Central memory CD8-positive, alpha-beta T cell (primary cell): ENCODE measurements at regions not wholly inside any gene's neighbourhood (a gene's known extent, or its start where the extent isn't known, plus 50 kb on each side); places are given as distances from the start of the nearest gene placed in this dataset.

ENCODE experiments used
- ATAC-seq: fragments of 150-1000 bp; cut with Tn5 transposase; replicated peaks from 2 replicates; pipeline ENCODE4 v1.10.0; 2022; ENCODE audit warnings: mild to moderate bottlenecking, moderate FRiP score, moderate number of reproducible peaks; ENCODE audit not compliant: poor library complexity, severe bottlenecking; ENCODE audit errors: extremely low read depth
- DNase-seq, 2 donors: peaks; one replicate each; pipeline ENCODE4 v3.0.0; 2021; ENCODE audit warnings: low spot score in 2 of 2
- H3K27ac Mint-ChIP-seq: one replicate; pipeline ENCODE4 v1.8.0; 2022; ENCODE audit warnings: low read depth, mild to moderate bottlenecking, moderate library complexity, mixed read lengths
- H3K27me3 Mint-ChIP-seq: one replicate; pipeline ENCODE4 v1.8.0; 2022; ENCODE audit warnings: mixed read lengths
- H3K36me3 Mint-ChIP-seq: one replicate; pipeline ENCODE4 v1.8.0; 2022; ENCODE audit warnings: mild to moderate bottlenecking, moderate library complexity, mixed read lengths; ENCODE audit not compliant: insufficient read depth
- H3K4me1 Mint-ChIP-seq: one replicate; pipeline ENCODE4 v1.8.0; 2022; ENCODE audit warnings: mixed read lengths
- H3K4me3 Mint-ChIP-seq: one replicate; pipeline ENCODE4 v1.8.0; 2022; ENCODE audit warnings: mild to moderate bottlenecking, moderate library complexity, mixed read lengths
- H3K9me3 Mint-ChIP-seq: one replicate; pipeline ENCODE4 v1.8.0; 2022; ENCODE audit warnings: mixed read lengths

- Mint-ChIP-seq H3K9me3 (no peaks in the 10 kb centered on the region), H3K4me3 (no peak overlapping the region), H3K4me1 (no peaks in the 10 kb centered on the region), H3K27me3 (no peaks in the 10 kb centered on the region), H3K27ac (no peak overlapping the region), H3K36me3 (no peaks in the 10 kb centered on the region)
- no peak for ATAC-seq
- no peak for DNase-seq
Measured at GRCh38 chr6:155528982-155529453, 73.4 kb upstream of the NOX3 start.

- Mint-ChIP-seq H3K36me3 (no peaks in the 10 kb centered on the region), H3K27me3 (peaks cover 2% of the 10 kb centered on the region), H3K9me3 (no peaks in the 10 kb centered on the region), H3K4me1 (no peaks in the 10 kb centered on the region), H3K4me3 (no peak overlapping the region), H3K27ac (no peak overlapping the region)
- ATAC-seq (no peak), DNase-seq (no peak)
Measured at GRCh38 chr6:155528335-155528734, 72.7 kb upstream of the NOX3 start.

- H3K27me3 Mint-ChIP-seq: peaks cover 10% of the 10 kb centered on the region
- DNase-seq (no peak), ATAC-seq (no peak)
- H3K4me3 Mint-ChIP-seq: no peak overlapping the region
- no peaks in the 10 kb centered on the region for H3K36me3 Mint-ChIP-seq
- H3K4me1 Mint-ChIP-seq: no peaks in the 10 kb centered on the region
- H3K27ac Mint-ChIP-seq: no peak overlapping the region
- no peaks in the 10 kb centered on the region for H3K9me3 Mint-ChIP-seq
Measured at GRCh38 chr6:155527443-155527842, 71.8 kb upstream of the NOX3 start.

GRCh38 chr6:155523821-155524651 lies 68.4 kb upstream of the NOX3 start:
- ATAC-seq (no peak), DNase-seq (no peak)
- H3K4me3 Mint-ChIP-seq: no peak overlapping the region
- H3K4me1 Mint-ChIP-seq: no peaks in the 10 kb centered on the region
- H3K9me3 Mint-ChIP-seq: no peaks in the 10 kb centered on the region
- no peaks in the 10 kb centered on the region for H3K36me3 Mint-ChIP-seq
- H3K27me3 Mint-ChIP-seq: peaks cover 10% of the 10 kb centered on the region
- no peak overlapping the region for H3K27ac Mint-ChIP-seq

- H3K4me1 Mint-ChIP-seq: no peaks in the 10 kb centered on the region
- H3K27ac Mint-ChIP-seq: no peak overlapping the region
Measured at GRCh38 chr6:155521719-155522118, 66.1 kb upstream of the NOX3 start.

GRCh38 chr6:155520078-155520477 lies 64.4 kb upstream of the NOX3 start:
- Mint-ChIP-seq H3K9me3 (no peaks in the 10 kb centered on the region), H3K4me1 (no peaks in the 10 kb centered on the region), H3K27ac (no peak overlapping the region), H3K36me3 (no peaks in the 10 kb centered on the region), H3K4me3 (no peak overlapping the region), H3K27me3 (peaks cover 10% of the 10 kb centered on the region)
- DNase-seq: no peak
- ATAC-seq: no peak

More at GRCh38 chr6:155521719-155522118, 66.1 kb upstream of the NOX3 start:
- Mint-ChIP-seq H3K9me3 (no peaks in the 10 kb centered on the region), H3K36me3 (no peaks in the 10 kb centered on the region), H3K4me3 (no peak overlapping the region), H3K27me3 (peaks cover 10% of the 10 kb centered on the region)
- ATAC-seq (no peak), DNase-seq (no peak)

GRCh38 chr6:155519176-155519738 lies 63.6 kb upstream of the NOX3 start:
- no peaks in the 10 kb centered on the region for H3K9me3 Mint-ChIP-seq
- ATAC-seq (no peak), DNase-seq (no peak)
- H3K4me3 Mint-ChIP-seq: no peak overlapping the region
- H3K36me3 Mint-ChIP-seq: no peaks in the 10 kb centered on the region
- H3K27me3 Mint-ChIP-seq: peaks cover 10% of the 10 kb centered on the region
- H3K4me1 Mint-ChIP-seq: no peaks in the 10 kb centered on the region
- no peak overlapping the region for H3K27ac Mint-ChIP-seq

GRCh38 chr6:155517294-155517693 lies 61.7 kb upstream of the NOX3 start:
- no peaks in the 10 kb centered on the region for H3K27me3 Mint-ChIP-seq
- no peaks in the 10 kb centered on the region for H3K4me1 Mint-ChIP-seq
- H3K36me3 Mint-ChIP-seq: no peaks in the 10 kb centered on the region
- DNase-seq: no peak
- H3K4me3 Mint-ChIP-seq: no peak overlapping the region
- H3K9me3 Mint-ChIP-seq: no peaks in the 10 kb centered on the region
- ATAC-seq: no peak
- no peak overlapping the region for H3K27ac Mint-ChIP-seq

- ATAC-seq (no peak), DNase-seq (no peak)
- Mint-ChIP-seq H3K27ac (no peak overlapping the region), H3K27me3 (peaks cover 10% of the 10 kb centered on the region), H3K9me3 (no peaks in the 10 kb centered on the region), H3K4me3 (no peak overlapping the region), H3K36me3 (no peaks in the 10 kb centered on the region), H3K4me1 (no peaks in the 10 kb centered on the region)
Measured at GRCh38 chr6:155510879-155511278, 55.2 kb upstream of the NOX3 start.

GRCh38 chr6:155509743-155510475 lies 54.3 kb upstream of the NOX3 start:
- Mint-ChIP-seq H3K27ac (no peak overlapping the region), H3K4me3 (no peak overlapping the region), H3K36me3 (no peaks in the 10 kb centered on the region), H3K4me1 (no peaks in the 10 kb centered on the region), H3K9me3 (no peaks in the 10 kb centered on the region), H3K27me3 (peaks cover 10% of the 10 kb centered on the region)
- no peak for DNase-seq
- no peak for ATAC-seq

- no peaks in the 10 kb centered on the region for H3K9me3 Mint-ChIP-seq
- H3K27me3 Mint-ChIP-seq: peaks cover 10% of the 10 kb centered on the region
- H3K36me3 Mint-ChIP-seq: no peaks in the 10 kb centered on the region
Measured at GRCh38 chr6:155505608-155505989, 50.0 kb upstream of the NOX3 start.

More at GRCh38 chr6:155505608-155505989, 50.0 kb upstream of the NOX3 start:
- no peaks in the 10 kb centered on the region for H3K4me1 Mint-ChIP-seq
- no peak overlapping the region for H3K4me3 Mint-ChIP-seq
- no peak overlapping the region for H3K27ac Mint-ChIP-seq
- ATAC-seq (no peak), DNase-seq (no peak)
